ENCODE measurements at regions not wholly inside any gene's neighbourhood (a gene's known extent, or its start where the extent isn't known, plus 50 kb on each side); places are given as distances from the start of the nearest gene placed in this dataset.

DNA sequence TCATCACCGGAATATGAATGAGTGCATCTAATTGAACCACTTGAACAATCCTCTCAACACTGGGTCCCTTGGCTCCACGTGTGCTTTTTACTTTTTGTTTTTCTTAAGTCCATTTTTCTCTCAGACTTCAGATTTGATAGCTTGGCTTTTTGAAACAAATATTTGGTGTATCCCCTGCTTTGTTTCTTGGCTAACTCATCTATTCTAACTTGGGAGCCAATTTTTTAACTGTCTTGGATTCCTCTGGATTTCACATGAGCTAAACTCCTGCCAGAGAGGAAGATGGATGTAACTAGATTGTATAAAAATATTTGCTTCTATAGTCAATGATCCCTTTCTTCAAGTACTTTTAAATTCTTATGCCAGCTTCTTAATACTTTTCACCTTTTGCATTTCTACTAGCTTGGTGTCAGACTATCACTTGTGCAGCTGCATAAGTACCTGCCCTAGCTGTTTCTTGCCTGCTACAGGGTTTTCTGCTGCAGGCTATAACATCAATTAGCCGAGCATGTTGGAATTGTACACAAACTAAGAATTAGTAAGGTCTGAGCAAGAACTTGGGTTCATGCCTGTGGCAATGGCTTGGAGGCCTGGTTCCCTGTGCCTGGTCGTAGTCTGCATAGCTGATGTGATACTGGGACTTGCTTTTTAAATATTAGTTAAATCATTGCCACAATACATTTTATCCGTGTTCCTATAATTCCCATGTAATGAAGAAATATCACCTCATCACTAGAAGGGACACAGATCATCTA, 281.5 kb downstream of the EN1 start:
- Histone ChIP-seq H3K27me3 (no peaks in the 10 kb centered on the region), H3K27ac (replicated peaks in 1 of 4) (no peak overlapping the region), H3K4me1 (peaks cover 0 to 27% (median 24%) of the 10 kb centered on the region in 4 donors), H3K36me3 (no peaks in the 10 kb centered on the region), H3K4me3 (no peak overlapping the region), H3K9me3 (no peaks in the 10 kb centered on the region)
- TF ChIP-seq POLR2AphosphoS5 (IDR thresholded peaks at IDR 0.05) (no peak), EP300 (IDR thresholded peaks at IDR 0.05) (no peak), POLR2A (IDR thresholded peaks at IDR 0.05; ENCODE audit: low read depth) (no peak)
- TF ChIP-seq, protein P1, sequence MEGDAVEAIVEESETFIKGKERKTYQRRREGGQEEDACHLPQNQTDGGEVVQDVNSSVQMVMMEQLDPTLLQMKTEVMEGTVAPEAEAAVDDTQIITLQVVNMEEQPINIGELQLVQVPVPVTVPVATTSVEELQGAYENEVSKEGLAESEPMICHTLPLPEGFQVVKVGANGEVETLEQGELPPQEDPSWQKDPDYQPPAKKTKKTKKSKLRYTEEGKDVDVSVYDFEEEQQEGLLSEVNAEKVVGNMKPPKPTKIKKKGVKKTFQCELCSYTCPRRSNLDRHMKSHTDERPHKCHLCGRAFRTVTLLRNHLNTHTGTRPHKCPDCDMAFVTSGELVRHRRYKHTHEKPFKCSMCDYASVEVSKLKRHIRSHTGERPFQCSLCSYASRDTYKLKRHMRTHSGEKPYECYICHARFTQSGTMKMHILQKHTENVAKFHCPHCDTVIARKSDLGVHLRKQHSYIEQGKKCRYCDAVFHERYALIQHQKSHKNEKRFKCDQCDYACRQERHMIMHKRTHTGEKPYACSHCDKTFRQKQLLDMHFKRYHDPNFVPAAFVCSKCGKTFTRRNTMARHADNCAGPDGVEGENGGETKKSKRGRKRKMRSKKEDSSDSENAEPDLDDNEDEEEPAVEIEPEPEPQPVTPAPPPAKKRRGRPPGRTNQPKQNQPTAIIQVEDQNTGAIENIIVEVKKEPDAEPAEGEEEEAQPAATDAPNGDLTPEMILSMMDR (IDR thresholded peaks at IDR 0.05) = no peak
- DNase-seq (ENCODE audit: extremely low spot score) = no peak
- intact Hi-C loops (cut with DNase I) = no loop called here
- WGBS = 36% methylated on average over 5 of the region's 5 CpGs

GRCh38 chr2:118565301-118565700, 282.1 kb downstream of the EN1 start:
- Histone ChIP-seq H3K4me1 (peaks cover 0 to 20% (median 19%) of the 10 kb centered on the region in 4 donors), H3K4me3 (no peak overlapping the region), H3K36me3 (no peaks in the 10 kb centered on the region), H3K27ac (replicated peaks in 1 of 4) (no peak overlapping the region), H3K9me3 (no peaks in the 10 kb centered on the region), H3K27me3 (no peaks in the 10 kb centered on the region)
- DNase-seq (ENCODE audit: extremely low spot score) = no peak
- 66% methylated on average over 6 of the region's 6 CpGs for WGBS
- intact Hi-C loops (cut with DNase I) = no loop called here
- no peak for TF ChIP-seq POLR2AphosphoS5 (IDR thresholded peaks at IDR 0.05)
- TF ChIP-seq EP300 (IDR thresholded peaks at IDR 0.05) = no peak
- TF ChIP-seq POLR2A (IDR thresholded peaks at IDR 0.05; ENCODE audit: low read depth) = no peak
- TF ChIP-seq, protein P1 (IDR thresholded peaks at IDR 0.05) = no peak

GRCh38 chr2:118562144-118562543, 285.3 kb downstream of the EN1 start:
- intact Hi-C loops (cut with DNase I) = no loop called here
- H3K36me3 ChIP-seq = no peaks in the 10 kb centered on the region
- no peak for DNase-seq (ENCODE audit: extremely low spot score)
- no peak overlapping the region for H3K27ac ChIP-seq (replicated peaks in 1 of 4)
- no peak for TF ChIP-seq POLR2A (IDR thresholded peaks at IDR 0.05; ENCODE audit: low read depth)
- H3K27me3 ChIP-seq = peaks cover 0 to 6% (median 0%) of the 10 kb centered on the region in 4 donors
- WGBS = 88% methylated on average over 5 of the region's 5 CpGs
- no peak overlapping the region for H3K4me3 ChIP-seq
- H3K4me1 ChIP-seq = peaks cover 0 to 19% (median 13%) of the 10 kb centered on the region in 4 donors
- no peaks in the 10 kb centered on the region for H3K9me3 ChIP-seq

- no peaks in the 10 kb centered on the region for H3K36me3 ChIP-seq
- peaks cover 0 to 6% (median 0%) of the 10 kb centered on the region in 4 donors for H3K27me3 ChIP-seq
- no peak overlapping the region for H3K27ac ChIP-seq (replicated peaks in 1 of 4)
- intact Hi-C loops (cut with DNase I) = no loop called here
- H3K4me3 ChIP-seq = no peak overlapping the region
- DNase-seq (ENCODE audit: extremely low spot score) = no peak
- no peaks in the 10 kb centered on the region for H3K4me1 ChIP-seq
- WGBS = 69% methylated on average over 1 of the region's 1 CpG
- TF ChIP-seq POLR2A (IDR thresholded peaks at IDR 0.05; ENCODE audit: low read depth) = no peak
- TF ChIP-seq EP300 (IDR thresholded peaks at IDR 0.05) = no peak
- TF ChIP-seq, protein P1 (IDR thresholded peaks at IDR 0.05) = no peak
- no peak for TF ChIP-seq POLR2AphosphoS5 (IDR thresholded peaks at IDR 0.05)
- H3K9me3 ChIP-seq = no peaks in the 10 kb centered on the region
Measured at GRCh38 chr2:118558846-118559245, 288.6 kb downstream of the EN1 start.

- no peaks in the 10 kb centered on the region for H3K4me1 ChIP-seq
- no peaks in the 10 kb centered on the region for H3K36me3 ChIP-seq
- WGBS = 80% methylated on average over 9 of the region's 9 CpGs
- TF ChIP-seq POLR2A (IDR thresholded peaks at IDR 0.05; ENCODE audit: low read depth) = no peak
- TF ChIP-seq EP300 (IDR thresholded peaks at IDR 0.05) = no peak
- TF ChIP-seq POLR2AphosphoS5 (IDR thresholded peaks at IDR 0.05) = no peak
- TF ChIP-seq, protein P1 (IDR thresholded peaks at IDR 0.05) = no peak
- H3K27me3 ChIP-seq = peaks cover 0 to 6% (median 0%) of the 10 kb centered on the region in 4 donors
- H3K27ac ChIP-seq (replicated peaks in 1 of 4) = no peak overlapping the region
- H3K4me3 ChIP-seq = no peak overlapping the region
- DNase-seq (ENCODE audit: extremely low spot score) = no peak
- no peaks in the 10 kb centered on the region for H3K9me3 ChIP-seq
- intact Hi-C loops (cut with DNase I) = no loop called here
Measured at GRCh38 chr2:118557791-118558190, 289.7 kb downstream of the EN1 start.

Measured in esophagus muscularis mucosa (tissue), 4 donors.